Liver (tissue), 3 donors: ENCODE measurements at regions not wholly inside any gene's neighbourhood (a gene's known extent, or its start where the extent isn't known, plus 50 kb on each side); places are given as distances from the start of the nearest gene placed in this dataset.

Experiments used
- CTCF ChIP-seq: fragments of 150-350 bp; IDR thresholded peaks from 2 replicates; pipeline ENCODE4 v1.5.1; 2017; ENCODE audit warnings: improper control_type of control experiment, low read depth, low read length; ENCODE audit not compliant: missing input control
- EGR1 ChIP-seq, 2 donors: IDR thresholded peaks; 2 replicates each; pipeline ENCODE4 v1.6.1; 2016 to 2018; ENCODE audit warnings: antibody characterized with exemption in 2 of 2, low read depth in 2 of 2
- FOXA1 ChIP-seq: IDR thresholded peaks from 2 replicates; pipeline ENCODE4 v1.6.1; 2016; ENCODE audit warnings: antibody characterized with exemption
- MAX ChIP-seq: IDR thresholded peaks from 2 replicates; pipeline ENCODE4 v1.6.1; 2016; ENCODE audit warnings: antibody characterized with exemption
- YY1 ChIP-seq: IDR thresholded peaks from 2 replicates; pipeline ENCODE4 v1.6.1; 2016; ENCODE audit warnings: antibody characterized with exemption, mild to moderate bottlenecking
- ZBTB33 ChIP-seq: IDR thresholded peaks from 2 replicates; pipeline ENCODE4 v1.6.1; 2016; ENCODE audit warnings: antibody characterized with exemption
- donor health status: healthy.
- donor health status: healthy.

GRCh38 chr20:41818369-41818768 is 200.2 kb upstream of the CHD6 start:
- no peak for TF ChIP-seq CTCF
- no peak for TF ChIP-seq EGR1 (IDR thresholded peaks at IDR 0.05; ENCODE audit: low read depth in 2 of 2)
- no peak for TF ChIP-seq MAX
- TF ChIP-seq YY1: no peak
- no peak for TF ChIP-seq FOXA1
- no peak for TF ChIP-seq ZBTB33
